ENCODE measurements at regions not wholly inside any gene's neighbourhood (a gene's known extent, or its start where the extent isn't known, plus 50 kb on each side); places are given as distances from the start of the nearest gene placed in this dataset.

- H3K27me3 Mint-ChIP-seq = no peaks in the 10 kb centered on the region
- H3K4me3 Mint-ChIP-seq = no peak overlapping the region
- peaks cover 10% of the 10 kb centered on the region for H3K9me3 Mint-ChIP-seq
- CTCF ChIA-PET = no interaction called here
- DNase-seq = no peak
- H3K4me1 Mint-ChIP-seq = no peaks in the 10 kb centered on the region
- POLR2A ChIA-PET = no interaction called here
- no peaks in the 10 kb centered on the region for H3K36me3 Mint-ChIP-seq (ENCODE audit: low read depth)
- H3K27ac Mint-ChIP-seq = no peak overlapping the region
These were observed 1024.9 kb upstream of the CNTN5 start for GRCh38 chr11:97995874-97996273.

- CTCF ChIA-PET = no interaction called here
- H3K4me3 Mint-ChIP-seq = no peak overlapping the region
- no peaks in the 10 kb centered on the region for H3K27me3 Mint-ChIP-seq
- no peak for DNase-seq
- H3K9me3 Mint-ChIP-seq = peaks cover 10% of the 10 kb centered on the region
- no peaks in the 10 kb centered on the region for H3K36me3 Mint-ChIP-seq (ENCODE audit: low read depth)
- H3K4me1 Mint-ChIP-seq = no peaks in the 10 kb centered on the region
- POLR2A ChIA-PET = no interaction called here
- H3K27ac Mint-ChIP-seq = no peak overlapping the region
These were observed 1024.0 kb upstream of the CNTN5 start for GRCh38 chr11:97996762-97997161.

DNA sequence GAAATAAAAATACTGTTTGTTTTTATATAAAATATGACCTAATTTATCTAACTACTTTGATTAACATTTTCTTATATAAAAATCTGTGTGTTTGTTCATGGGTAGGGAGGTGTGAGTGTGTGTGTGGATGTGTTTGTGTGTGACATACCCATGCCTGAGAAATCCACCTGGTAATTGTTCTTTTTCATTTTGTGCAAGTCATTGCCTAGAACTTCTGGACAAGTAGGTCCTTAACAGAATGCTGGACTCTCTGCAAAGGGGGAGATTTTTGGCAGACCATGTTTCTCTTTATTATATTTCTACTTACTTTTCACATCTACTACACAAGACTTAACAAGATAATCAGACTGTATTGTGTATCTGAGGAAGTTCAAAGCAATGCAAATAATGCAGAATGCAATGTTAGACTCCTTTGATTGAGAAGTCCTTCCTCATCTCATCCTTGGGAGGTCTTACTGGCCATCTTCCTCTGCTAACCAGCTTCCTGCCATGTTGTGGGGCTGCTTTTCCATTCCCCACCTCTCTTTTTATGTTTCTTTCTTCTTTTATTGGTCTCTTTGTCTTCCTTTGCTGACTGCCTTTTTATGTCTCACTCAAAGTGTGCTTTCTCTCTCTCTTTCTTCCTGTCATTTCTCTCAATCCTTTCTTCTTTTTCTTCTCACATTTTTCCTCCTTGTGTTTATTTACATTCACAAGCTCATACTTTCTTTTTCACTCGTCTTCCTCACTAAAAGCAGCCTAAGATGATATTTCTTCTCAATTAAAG, 1017.0 kb upstream of the CNTN5 start:
- no peak overlapping the region for H3K27ac Mint-ChIP-seq
- no peaks in the 10 kb centered on the region for H3K4me1 Mint-ChIP-seq
- CTCF ChIA-PET = no interaction called here
- peaks cover 7% of the 10 kb centered on the region for H3K9me3 Mint-ChIP-seq
- no peak overlapping the region for H3K4me3 Mint-ChIP-seq
- H3K27me3 Mint-ChIP-seq = no peaks in the 10 kb centered on the region
- no peak for DNase-seq
- POLR2A ChIA-PET = no interaction called here
- no peaks in the 10 kb centered on the region for H3K36me3 Mint-ChIP-seq (ENCODE audit: low read depth)

- H3K9me3 Mint-ChIP-seq = peaks cover 12% of the 10 kb centered on the region
These were observed 1013.7 kb upstream of the CNTN5 start for GRCh38 chr11:98007072-98007471.

DNA sequence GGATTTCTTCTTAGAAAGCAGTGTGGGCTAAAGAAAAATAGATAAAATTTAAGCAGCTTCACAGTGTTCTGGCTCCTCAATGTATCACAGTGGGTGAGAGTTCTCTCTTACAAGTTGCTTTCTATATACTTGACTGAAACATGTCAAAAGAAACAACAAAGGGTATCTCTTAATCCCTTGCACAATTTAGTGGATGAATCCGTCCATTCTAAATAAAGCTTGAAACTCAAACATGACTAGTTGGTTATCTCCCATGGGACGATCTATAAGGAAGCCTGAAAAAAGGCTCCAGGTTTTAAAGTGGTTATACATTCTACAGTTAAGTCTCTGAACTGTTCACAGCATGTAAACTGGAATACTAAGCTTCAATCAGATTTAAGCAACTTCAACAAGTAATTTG, 993.1 kb upstream of the CNTN5 start:
- no peaks in the 10 kb centered on the region for H3K4me1 Mint-ChIP-seq
- no peaks in the 10 kb centered on the region for H3K36me3 Mint-ChIP-seq (ENCODE audit: low read depth)
- POLR2A ChIA-PET = no interaction called here
- no peak overlapping the region for H3K4me3 Mint-ChIP-seq
- no peak for DNase-seq
- CTCF ChIA-PET = no interaction called here
- H3K27me3 Mint-ChIP-seq = no peaks in the 10 kb centered on the region
- H3K9me3 Mint-ChIP-seq = peaks cover 6% of the 10 kb centered on the region
- H3K27ac Mint-ChIP-seq = no peak overlapping the region

More at GRCh38 chr11:98007072-98007471, 1013.7 kb upstream of the CNTN5 start:
- no peaks in the 10 kb centered on the region for H3K27me3 Mint-ChIP-seq
- no peak overlapping the region for H3K4me3 Mint-ChIP-seq
- H3K4me1 Mint-ChIP-seq = no peaks in the 10 kb centered on the region
- POLR2A ChIA-PET = no interaction called here
- CTCF ChIA-PET = no interaction called here
- no peak for DNase-seq
- no peaks in the 10 kb centered on the region for H3K36me3 Mint-ChIP-seq (ENCODE audit: low read depth)
- no peak overlapping the region for H3K27ac Mint-ChIP-seq

GRCh38 chr11:98029832-98030231, 990.9 kb upstream of the CNTN5 start:
- no peak overlapping the region for H3K4me3 Mint-ChIP-seq
- no peaks in the 10 kb centered on the region for H3K36me3 Mint-ChIP-seq (ENCODE audit: low read depth)
- no peak for DNase-seq
- POLR2A ChIA-PET = no interaction called here
- no peaks in the 10 kb centered on the region for H3K27me3 Mint-ChIP-seq
- H3K9me3 Mint-ChIP-seq = peaks cover 6% of the 10 kb centered on the region
- H3K27ac Mint-ChIP-seq = no peak overlapping the region
- CTCF ChIA-PET = no interaction called here
- no peaks in the 10 kb centered on the region for H3K4me1 Mint-ChIP-seq

GRCh38 chr11:98036810-98037209, 983.9 kb upstream of the CNTN5 start:
- Mint-ChIP-seq H3K27ac (no peak overlapping the region), H3K36me3 (ENCODE audit: low read depth) (no peaks in the 10 kb centered on the region), H3K4me1 (no peaks in the 10 kb centered on the region), H3K27me3 (no peaks in the 10 kb centered on the region), H3K4me3 (no peak overlapping the region), H3K9me3 (peaks cover 8% of the 10 kb centered on the region)
- DNase-seq = no peak
- CTCF ChIA-PET = no interaction called here
- POLR2A ChIA-PET = no interaction called here

GRCh38 chr11:98040061-98040808, 980.5 kb upstream of the CNTN5 start:
- CTCF ChIA-PET = no interaction called here
- DNase-seq = no peak
- no peaks in the 10 kb centered on the region for H3K27me3 Mint-ChIP-seq
- no peak overlapping the region for H3K4me3 Mint-ChIP-seq
- no peaks in the 10 kb centered on the region for H3K4me1 Mint-ChIP-seq
- POLR2A ChIA-PET = no interaction called here
- H3K9me3 Mint-ChIP-seq = peaks cover 13% of the 10 kb centered on the region
- H3K27ac Mint-ChIP-seq = no peak overlapping the region
- H3K36me3 Mint-ChIP-seq (ENCODE audit: low read depth) = no peaks in the 10 kb centered on the region

DNA sequence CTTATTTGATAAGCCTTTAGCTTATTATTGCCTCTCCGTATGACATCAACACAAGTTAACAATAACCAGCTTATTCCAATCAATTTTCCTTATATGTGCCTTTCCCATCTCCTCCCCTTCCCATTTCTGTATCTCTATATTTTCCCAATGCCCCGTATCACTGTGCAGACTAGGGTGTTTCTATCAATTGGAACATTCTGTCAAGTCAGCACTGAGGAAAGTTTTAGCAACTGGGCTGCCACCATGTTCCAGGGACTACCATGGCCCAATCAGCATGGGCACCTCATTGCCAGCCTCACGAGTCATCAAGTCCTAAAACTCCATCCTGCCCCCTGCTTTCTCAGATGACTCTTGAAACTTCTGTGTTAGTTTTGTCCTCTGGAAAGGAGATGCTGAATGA, 973.1 kb upstream of the CNTN5 start:
- no peak overlapping the region for H3K27ac Mint-ChIP-seq
- no peaks in the 10 kb centered on the region for H3K36me3 Mint-ChIP-seq (ENCODE audit: low read depth)
- H3K4me3 Mint-ChIP-seq = no peak overlapping the region
- DNase-seq = no peak
- no peaks in the 10 kb centered on the region for H3K4me1 Mint-ChIP-seq
- CTCF ChIA-PET = no interaction called here
- no peaks in the 10 kb centered on the region for H3K27me3 Mint-ChIP-seq
- H3K9me3 Mint-ChIP-seq = peaks cover 18% of the 10 kb centered on the region
- POLR2A ChIA-PET = no interaction called here

DNA sequence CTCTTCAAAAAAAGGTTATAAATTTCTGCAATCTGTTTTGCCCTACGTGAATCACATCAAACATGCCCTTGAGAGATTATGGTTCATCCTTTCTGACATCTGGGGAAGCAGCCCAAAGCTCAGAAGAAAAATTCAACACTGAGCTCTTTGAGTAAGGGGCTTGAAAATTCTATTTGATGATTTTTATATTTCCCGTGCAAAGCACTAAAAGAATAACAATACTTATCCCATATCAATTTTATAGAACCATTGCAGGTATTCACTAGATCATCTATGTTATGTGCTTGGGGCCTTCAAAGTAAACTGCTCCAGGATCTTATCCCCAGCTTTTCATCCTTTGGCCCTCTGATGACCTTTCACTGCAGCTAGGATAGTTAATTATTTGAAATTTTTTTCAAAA, 966.9 kb upstream of the CNTN5 start:
- no peaks in the 10 kb centered on the region for H3K36me3 Mint-ChIP-seq (ENCODE audit: low read depth)
- ChIA-PET CTCF (no interaction called here), POLR2A (no interaction called here)
- H3K9me3 Mint-ChIP-seq = no peaks in the 10 kb centered on the region
- H3K4me1 Mint-ChIP-seq = no peaks in the 10 kb centered on the region
- no peak overlapping the region for H3K4me3 Mint-ChIP-seq
- H3K27ac Mint-ChIP-seq = no peak overlapping the region
- no peaks in the 10 kb centered on the region for H3K27me3 Mint-ChIP-seq
- DNase-seq = no peak

DNA sequence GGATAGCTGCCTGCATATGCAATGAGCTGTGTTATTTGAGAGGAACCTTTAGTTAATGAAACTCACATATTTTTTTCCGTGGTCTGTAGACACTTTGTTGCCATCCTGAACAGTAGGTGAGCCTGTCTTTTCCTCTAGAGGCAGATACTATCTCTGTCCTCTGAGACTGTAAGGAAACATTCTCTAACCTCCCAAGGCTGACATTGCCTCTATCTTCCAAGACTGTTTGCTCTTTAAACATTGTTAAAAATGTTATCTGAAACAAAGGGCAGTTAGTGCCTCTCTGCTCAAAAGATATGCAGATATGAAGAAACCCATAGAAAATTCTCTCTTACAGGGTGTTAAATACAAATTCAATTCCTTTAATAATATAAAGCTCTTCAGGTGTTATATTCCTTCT, 963.8 kb upstream of the CNTN5 start:
- Mint-ChIP-seq H3K4me1 (no peaks in the 10 kb centered on the region), H3K36me3 (ENCODE audit: low read depth) (no peaks in the 10 kb centered on the region), H3K9me3 (peaks cover 2% of the 10 kb centered on the region), H3K27ac (no peak overlapping the region), H3K27me3 (no peaks in the 10 kb centered on the region), H3K4me3 (no peak overlapping the region)
- ChIA-PET CTCF (no interaction called here), POLR2A (no interaction called here)
- no peak for DNase-seq

DNA sequence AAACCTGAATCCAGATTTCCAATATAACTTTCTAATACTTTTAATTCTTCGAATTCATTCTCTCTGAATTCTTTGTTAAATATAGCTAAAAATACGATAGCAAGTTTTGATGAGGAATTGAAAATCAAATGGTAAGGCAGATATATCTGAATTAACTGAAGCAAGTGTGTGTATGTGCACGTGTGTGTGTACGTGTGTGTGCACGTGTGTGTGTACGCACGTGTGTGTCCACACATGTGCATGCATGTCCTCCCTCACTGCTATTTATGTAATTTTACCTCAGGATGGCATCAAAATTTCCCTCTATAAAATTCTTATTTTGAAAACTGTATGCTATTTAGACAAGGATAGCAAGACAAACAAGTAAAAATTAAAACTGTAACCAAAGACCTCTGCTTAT, 961.3 kb upstream of the CNTN5 start:
- POLR2A ChIA-PET = no interaction called here
- Mint-ChIP-seq H3K4me1 (no peaks in the 10 kb centered on the region), H3K27me3 (no peaks in the 10 kb centered on the region), H3K27ac (no peak overlapping the region), H3K36me3 (ENCODE audit: low read depth) (no peaks in the 10 kb centered on the region), H3K4me3 (no peak overlapping the region), H3K9me3 (peaks cover 8% of the 10 kb centered on the region)
- CTCF ChIA-PET = no interaction called here
- no peak for DNase-seq

GRCh38 chr11:98060759-98061158, 960.0 kb upstream of the CNTN5 start:
- CTCF ChIA-PET = no interaction called here
- DNase-seq = no peak
- H3K4me1 Mint-ChIP-seq = no peaks in the 10 kb centered on the region
- H3K36me3 Mint-ChIP-seq (ENCODE audit: low read depth) = no peaks in the 10 kb centered on the region
- no peak overlapping the region for H3K4me3 Mint-ChIP-seq
- POLR2A ChIA-PET = no interaction called here
- H3K27ac Mint-ChIP-seq = no peak overlapping the region
- H3K27me3 Mint-ChIP-seq = no peaks in the 10 kb centered on the region
- H3K9me3 Mint-ChIP-seq = peaks cover 10% of the 10 kb centered on the region

GRCh38 chr11:98061858-98062257, 958.9 kb upstream of the CNTN5 start:
- no peak for DNase-seq
- ChIA-PET CTCF (no interaction called here), POLR2A (no interaction called here)
- H3K4me1 Mint-ChIP-seq = no peaks in the 10 kb centered on the region
- H3K27ac Mint-ChIP-seq = no peak overlapping the region
- no peak overlapping the region for H3K4me3 Mint-ChIP-seq
- peaks cover 10% of the 10 kb centered on the region for H3K9me3 Mint-ChIP-seq
- no peaks in the 10 kb centered on the region for H3K36me3 Mint-ChIP-seq (ENCODE audit: low read depth)
- no peaks in the 10 kb centered on the region for H3K27me3 Mint-ChIP-seq

Data from activated CD4-positive, alpha-beta memory T cell treated with anti-CD3 and anti-CD28 coated beads, Interleukin-2, amount 10 ng/mL, durations not matched to agents 7 days and 5 days (primary cell).